Right atrium auricular region (tissue), 2 donors: ENCODE measurements at regions not wholly inside any gene's neighbourhood (a gene's known extent, or its start where the extent isn't known, plus 50 kb on each side); places are given as distances from the start of the nearest gene placed in this dataset.

Experiments
- DNase-seq: peaks from one replicate; pipeline ENCODE4 v3.0.0-alpha.2; 2019; ENCODE audit warnings: low spot score
- H3K27ac ChIP-seq, 2 donors: fragments of 200-600 bp; sonication (generic); 1 replicate in 1 of 2; 2 replicates in 1 of 2; pipeline ENCODE4 v1.5.1; 2016 to 2019
- H3K27me3 ChIP-seq, 2 donors: fragments of 200-600 bp; sonication (generic); one replicate each; pipeline versions ENCODE4 v1.5.1 to v1.6.0; 2017 to 2019
- H3K36me3 ChIP-seq: fragments of 200-600 bp; sonication (generic); one replicate; pipeline ENCODE4 v1.5.1; 2016
- H3K4me1 ChIP-seq, 2 donors: fragments of 200-600 bp; sonication (generic); one replicate each; pipeline versions ENCODE4 v1.5.1 to v1.6.0; 2017 to 2019
- H3K4me3 ChIP-seq, 2 donors: fragments of 200-600 bp; sonication (generic); 1 replicate in 1 of 2; 2 replicates in 1 of 2; pipeline ENCODE4 v1.5.1; 2017 to 2019; ENCODE audit warnings: mild to moderate bottlenecking in 1 of 2, moderate library complexity in 1 of 2
- H3K9me3 ChIP-seq, 2 donors: fragments of 200-600 bp; sonication (generic); one replicate each; pipeline ENCODE4 v1.5.1; 2019
- TF ChIP-seq, protein P1 (sequence below), 2 donors: fragments of 200-600 bp; sonication (generic); IDR thresholded peaks; one replicate each; pipeline ENCODE4 v1.5.1; 2019; ENCODE audit warnings: antibody characterized with exemption in 2 of 2

DNA sequence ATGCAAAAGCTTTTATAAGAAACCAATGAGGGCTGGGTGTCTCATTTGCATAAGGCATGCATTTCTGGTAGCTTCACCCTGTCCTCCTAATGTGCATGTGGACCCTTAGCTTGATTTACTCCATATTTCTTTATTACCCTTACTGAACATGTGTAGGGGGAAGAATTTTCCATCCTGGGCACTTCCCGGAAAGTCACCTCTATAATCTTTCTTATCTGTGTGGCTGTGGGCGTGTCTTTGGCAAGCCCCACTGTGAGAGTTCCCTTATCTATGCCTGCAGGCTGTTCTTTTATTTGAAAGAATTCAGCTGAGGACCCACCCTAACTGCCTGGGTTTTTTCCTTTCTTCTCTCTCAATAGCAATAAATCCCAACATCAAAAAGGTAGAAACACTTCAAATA lies 627.8 kb downstream of the DOK5 start:
- DNase-seq: no peak
- H3K4me1 ChIP-seq: no peaks in the 10 kb centered on the region

DNA sequence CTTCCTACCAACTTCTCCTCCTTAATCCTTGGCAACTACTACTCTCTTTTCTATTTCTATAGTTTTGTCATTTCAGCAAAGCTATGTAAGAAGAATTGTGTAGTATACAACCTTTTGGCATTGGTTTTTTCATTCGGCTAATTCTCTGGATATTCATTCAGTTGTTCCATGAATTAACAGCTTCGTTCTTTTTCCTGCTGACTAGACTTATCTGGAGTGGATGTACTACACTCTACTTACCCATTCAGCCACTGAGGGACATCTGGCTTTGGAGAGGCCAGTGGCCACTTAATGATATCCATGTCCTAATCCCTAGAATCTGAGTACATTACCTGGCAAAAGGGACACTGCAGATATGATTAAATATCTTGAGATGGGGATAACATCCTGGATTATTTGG lies 623.9 kb downstream of the DOK5 start:
- Histone ChIP-seq H3K27me3 (no peaks in the 10 kb centered on the region), H3K36me3 (no peaks in the 10 kb centered on the region), H3K4me3 (no peak overlapping the region), H3K27ac (no peak overlapping the region), H3K4me1 (peaks cover 0 to 5% of the 10 kb centered on the region in 2 donors), H3K9me3 (no peaks in the 10 kb centered on the region)
- DNase-seq: no peak
- TF ChIP-seq, protein P1, sequence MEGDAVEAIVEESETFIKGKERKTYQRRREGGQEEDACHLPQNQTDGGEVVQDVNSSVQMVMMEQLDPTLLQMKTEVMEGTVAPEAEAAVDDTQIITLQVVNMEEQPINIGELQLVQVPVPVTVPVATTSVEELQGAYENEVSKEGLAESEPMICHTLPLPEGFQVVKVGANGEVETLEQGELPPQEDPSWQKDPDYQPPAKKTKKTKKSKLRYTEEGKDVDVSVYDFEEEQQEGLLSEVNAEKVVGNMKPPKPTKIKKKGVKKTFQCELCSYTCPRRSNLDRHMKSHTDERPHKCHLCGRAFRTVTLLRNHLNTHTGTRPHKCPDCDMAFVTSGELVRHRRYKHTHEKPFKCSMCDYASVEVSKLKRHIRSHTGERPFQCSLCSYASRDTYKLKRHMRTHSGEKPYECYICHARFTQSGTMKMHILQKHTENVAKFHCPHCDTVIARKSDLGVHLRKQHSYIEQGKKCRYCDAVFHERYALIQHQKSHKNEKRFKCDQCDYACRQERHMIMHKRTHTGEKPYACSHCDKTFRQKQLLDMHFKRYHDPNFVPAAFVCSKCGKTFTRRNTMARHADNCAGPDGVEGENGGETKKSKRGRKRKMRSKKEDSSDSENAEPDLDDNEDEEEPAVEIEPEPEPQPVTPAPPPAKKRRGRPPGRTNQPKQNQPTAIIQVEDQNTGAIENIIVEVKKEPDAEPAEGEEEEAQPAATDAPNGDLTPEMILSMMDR (IDR thresholded peaks at IDR 0.05): no peak

More for the DNA sequence above, 627.8 kb downstream of the DOK5 start:
- no peaks in the 10 kb centered on the region for H3K9me3 ChIP-seq
- no peak overlapping the region for H3K27ac ChIP-seq
- no peaks in the 10 kb centered on the region for H3K27me3 ChIP-seq
- TF ChIP-seq, protein P1 (IDR thresholded peaks at IDR 0.05): no peak
- no peaks in the 10 kb centered on the region for H3K36me3 ChIP-seq
- H3K4me3 ChIP-seq: no peak overlapping the region

DNA sequence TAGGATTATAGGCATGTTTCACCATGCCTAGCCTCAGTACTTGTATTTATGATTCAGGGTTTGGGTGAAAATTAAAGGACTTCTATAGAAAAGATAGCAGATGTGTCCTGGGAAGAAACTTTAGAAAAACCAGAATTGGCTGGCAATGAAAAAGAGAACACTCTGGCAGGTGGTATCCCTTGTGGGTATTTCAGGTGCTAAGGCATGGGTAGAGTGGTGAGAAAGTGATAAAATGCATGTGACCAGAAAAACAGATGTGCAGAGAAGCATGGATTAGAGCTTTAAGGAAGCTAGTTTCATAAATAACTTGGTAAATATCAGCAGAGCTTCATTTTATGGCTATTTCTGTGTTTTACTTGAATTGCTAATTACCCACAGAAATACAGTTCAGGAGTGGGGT lies 622.2 kb downstream of the DOK5 start:
- Histone ChIP-seq H3K27ac (no peak overlapping the region), H3K4me3 (no peak overlapping the region), H3K36me3 (no peaks in the 10 kb centered on the region), H3K27me3 (no peaks in the 10 kb centered on the region), H3K4me1 (peaks cover 0 to 5% of the 10 kb centered on the region in 2 donors), H3K9me3 (no peaks in the 10 kb centered on the region)
- no peak for DNase-seq
- TF ChIP-seq, protein P1 (IDR thresholded peaks at IDR 0.05): no peak

DNA sequence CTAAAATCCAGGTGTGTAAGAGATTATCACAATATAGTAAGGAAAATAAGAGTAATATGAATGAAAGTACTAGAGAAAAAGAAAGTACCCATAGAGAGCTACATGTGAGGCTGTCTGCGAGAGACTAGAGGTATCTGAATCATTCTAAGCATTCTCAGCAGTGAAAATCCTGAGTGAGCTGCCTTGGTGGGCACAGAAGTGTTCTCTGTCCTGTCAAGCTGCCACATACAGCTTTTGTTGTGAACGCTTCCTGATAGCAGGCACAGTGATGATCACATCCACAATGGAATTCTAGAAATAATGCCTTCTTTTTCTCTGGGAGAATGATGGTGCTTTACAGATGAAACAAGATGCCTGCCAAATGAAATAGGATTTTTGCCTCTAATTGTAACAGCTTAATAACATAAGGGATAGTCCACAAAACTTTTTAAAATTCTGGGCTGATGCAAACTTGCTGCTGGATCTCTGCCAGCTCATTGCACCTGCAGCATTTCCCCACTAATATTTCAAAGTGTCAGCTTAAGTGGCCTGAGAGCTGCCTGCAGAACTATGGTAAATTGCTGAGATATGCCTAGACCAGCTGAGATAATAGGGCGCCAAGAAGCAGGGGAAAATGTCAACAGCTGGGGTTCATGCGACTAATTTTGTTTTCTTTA lies 620.5 kb downstream of the DOK5 start:
- TF ChIP-seq, protein P1 (IDR thresholded peaks at IDR 0.05): no peak
- no peak for DNase-seq

DNA sequence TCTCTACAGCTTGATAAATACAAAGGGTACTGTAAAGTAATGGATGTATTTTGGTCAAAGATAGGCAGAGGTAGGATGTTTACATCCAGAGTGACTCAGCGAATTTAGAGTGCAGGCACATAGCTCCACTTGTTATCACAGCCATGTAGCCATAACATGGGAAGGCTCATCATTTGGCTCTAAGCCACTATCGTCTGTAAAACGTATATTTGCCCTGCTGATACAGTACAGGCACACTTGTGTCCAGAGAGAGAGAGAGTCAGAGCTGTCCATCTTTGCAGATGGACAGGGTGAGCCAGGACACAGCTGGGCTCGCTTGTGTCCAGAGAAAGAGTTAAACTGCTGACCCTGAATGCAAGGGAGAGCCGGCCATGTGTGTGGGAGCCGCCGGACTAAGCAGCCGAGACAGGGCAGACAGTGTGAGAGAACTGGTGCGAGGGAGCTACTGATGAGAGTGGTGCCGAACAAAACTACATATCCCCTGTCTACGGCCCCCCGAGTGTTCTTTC lies 619.0 kb downstream of the DOK5 start:
- Histone ChIP-seq H3K36me3 (no peaks in the 10 kb centered on the region), H3K4me3 (no peak overlapping the region), H3K9me3 (no peaks in the 10 kb centered on the region), H3K27ac (no peak overlapping the region), H3K4me1 (peaks cover 0 to 5% of the 10 kb centered on the region in 2 donors), H3K27me3 (no peaks in the 10 kb centered on the region)
- TF ChIP-seq, protein P1 (IDR thresholded peaks at IDR 0.05): no peak
- no peak for DNase-seq

More for the DNA sequence above, 620.5 kb downstream of the DOK5 start:
- no peaks in the 10 kb centered on the region for H3K27me3 ChIP-seq
- no peaks in the 10 kb centered on the region for H3K9me3 ChIP-seq
- no peak overlapping the region for H3K4me3 ChIP-seq
- peak overlapping the region in 1 of 2 donors; percentile 16 for H3K27ac ChIP-seq
- H3K4me1 ChIP-seq: peaks cover 0 to 5% of the 10 kb centered on the region in 2 donors
- no peaks in the 10 kb centered on the region for H3K36me3 ChIP-seq

DNA sequence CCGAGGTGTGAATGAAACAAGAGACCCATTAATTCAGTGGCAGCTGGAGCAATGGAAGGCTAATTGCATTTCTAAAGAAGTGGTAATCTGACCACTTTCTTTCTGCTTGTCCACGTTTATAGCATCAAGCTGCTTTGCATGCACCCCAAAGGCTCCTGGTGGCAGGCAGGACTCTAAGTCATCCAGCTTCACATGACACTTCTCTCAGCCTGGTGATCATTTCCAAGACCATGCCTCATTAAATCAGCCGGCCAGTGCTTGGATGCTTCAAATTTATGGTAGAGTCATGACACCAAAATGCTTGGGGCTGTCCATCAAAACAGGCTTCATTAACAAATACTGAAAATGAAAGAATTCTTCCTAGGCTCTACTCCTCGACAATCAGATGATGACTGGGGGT lies 614.9 kb downstream of the DOK5 start:
- Histone ChIP-seq H3K4me1 (no peaks in the 10 kb centered on the region), H3K9me3 (no peaks in the 10 kb centered on the region), H3K36me3 (no peaks in the 10 kb centered on the region), H3K27me3 (no peaks in the 10 kb centered on the region), H3K27ac (no peak overlapping the region), H3K4me3 (no peak overlapping the region)
- TF ChIP-seq, protein P1 (IDR thresholded peaks at IDR 0.05): no peak
- DNase-seq: no peak
